ENCODE measurements at regions not wholly inside any gene's neighbourhood (a gene's known extent, or its start where the extent isn't known, plus 50 kb on each side); places are given as distances from the start of the nearest gene placed in this dataset.

DNA sequence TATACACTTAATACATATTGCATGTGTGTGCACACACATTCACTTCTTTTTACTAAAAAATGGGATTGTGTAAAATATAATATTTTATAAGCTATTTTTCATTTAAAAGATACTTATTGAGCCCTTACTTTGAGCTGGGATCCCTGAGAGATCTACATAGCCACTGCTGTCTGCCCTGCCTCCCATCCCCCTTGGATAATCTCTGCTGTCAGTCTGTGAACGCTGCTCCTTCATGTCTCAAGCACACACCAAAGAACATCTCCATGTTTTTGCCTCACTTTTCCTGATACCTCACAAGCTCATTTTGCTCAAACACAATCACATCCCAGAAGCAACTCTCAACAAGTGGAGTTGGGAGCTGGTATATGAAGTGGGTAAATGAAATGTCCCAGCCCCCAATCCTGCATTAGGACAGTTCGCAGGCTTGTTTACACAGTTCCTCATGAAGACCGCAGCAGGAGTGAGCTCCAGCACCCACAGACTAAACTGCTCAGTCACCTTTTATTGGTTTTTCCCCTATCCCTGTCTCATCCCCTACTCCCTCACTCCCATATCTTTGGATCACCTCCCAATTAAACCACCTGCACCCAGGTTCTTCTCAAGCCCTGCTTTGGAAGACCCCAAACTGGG lies 108.3 kb upstream of the FRY start:
- Histone ChIP-seq H3K4me3 (ENCODE audit: low read length) (no peak overlapping the region), H3K27ac (ENCODE audit: low read length) (no peak overlapping the region), H3K36me3 (ENCODE audit: control insufficient read depth, insufficient read depth, low read length) (no peaks in the 10 kb centered on the region), H3K4me1 (ENCODE audit: control insufficient read depth, insufficient read depth, low read length) (no peaks in the 10 kb centered on the region), H3K9me3 (replicated peaks; ENCODE audit: control insufficient read depth, low read depth, low read length) (no peaks in the 10 kb centered on the region), H3K27me3 (ENCODE audit: control insufficient read depth, insufficient read depth, low read length) (no peaks in the 10 kb centered on the region)
- 75% methylated on average over 2 of the region's 3 CpGs for WGBS (ENCODE audit: insufficient coverage)
- no peak for DNase-seq

DNA sequence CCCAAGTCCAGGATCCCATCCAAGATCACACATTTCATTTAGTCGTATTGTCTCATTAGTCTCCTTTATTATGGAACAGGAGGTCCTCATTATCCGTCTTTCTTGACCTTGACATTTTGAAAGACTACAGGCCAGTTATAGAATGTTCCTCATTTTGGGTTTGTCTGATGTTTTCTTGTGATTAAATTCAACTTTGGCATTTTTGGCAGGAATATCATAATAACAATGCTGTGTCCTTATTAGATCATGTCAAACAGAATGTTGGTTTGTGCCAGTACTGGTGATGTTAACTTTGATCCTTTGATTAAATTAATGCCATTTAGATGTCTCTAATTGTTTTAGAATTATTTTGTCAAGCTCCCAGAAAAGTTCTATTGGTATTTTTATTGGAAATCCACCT lies 106.5 kb upstream of the FRY start:
- Histone ChIP-seq H3K9me3 (replicated peaks; ENCODE audit: control insufficient read depth, low read depth, low read length) (no peaks in the 10 kb centered on the region), H3K27me3 (ENCODE audit: control insufficient read depth, insufficient read depth, low read length) (no peaks in the 10 kb centered on the region), H3K36me3 (ENCODE audit: control insufficient read depth, insufficient read depth, low read length) (no peaks in the 10 kb centered on the region), H3K4me1 (ENCODE audit: control insufficient read depth, insufficient read depth, low read length) (no peaks in the 10 kb centered on the region), H3K4me3 (ENCODE audit: low read length) (no peak overlapping the region), H3K27ac (ENCODE audit: low read length) (no peak overlapping the region)
- WGBS (ENCODE audit: insufficient coverage) = no CpG with 5 or more reads among the region's 2 CpGs
- DNase-seq = no peak

DNA sequence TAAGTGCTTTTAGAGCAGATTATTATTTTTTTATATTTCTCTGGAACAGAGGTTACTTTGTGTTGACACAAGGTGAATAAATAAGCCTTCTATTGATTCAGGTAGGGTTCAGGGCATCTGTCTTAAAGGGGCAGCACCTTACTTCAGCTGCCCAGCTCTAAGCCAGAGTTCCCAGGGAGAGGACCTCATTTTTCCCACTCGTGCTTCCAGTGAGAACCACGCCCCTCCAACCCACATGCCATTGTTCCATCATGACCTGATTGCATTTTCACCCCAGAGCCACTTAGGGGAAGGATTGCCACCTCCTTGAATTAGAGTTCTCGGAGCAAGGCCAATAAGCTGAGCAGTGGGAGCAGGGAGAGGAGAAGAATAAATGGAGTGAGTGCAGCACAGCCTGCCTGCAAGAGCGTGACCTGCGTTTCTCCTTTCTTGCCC lies 104.3 kb upstream of the FRY start:
- H3K4me3 ChIP-seq (ENCODE audit: low read length) = no peak overlapping the region
- H3K9me3 ChIP-seq (replicated peaks; ENCODE audit: control insufficient read depth, low read depth, low read length) = no peaks in the 10 kb centered on the region
- DNase-seq = no peak
- no peaks in the 10 kb centered on the region for H3K4me1 ChIP-seq (ENCODE audit: control insufficient read depth, insufficient read depth, low read length)
- H3K36me3 ChIP-seq (ENCODE audit: control insufficient read depth, insufficient read depth, low read length) = no peaks in the 10 kb centered on the region
- no peaks in the 10 kb centered on the region for H3K27me3 ChIP-seq (ENCODE audit: control insufficient read depth, insufficient read depth, low read length)
- 53% methylated on average over 3 of the region's 5 CpGs for WGBS (ENCODE audit: insufficient coverage)
- H3K27ac ChIP-seq (ENCODE audit: low read length) = no peak overlapping the region

DNA sequence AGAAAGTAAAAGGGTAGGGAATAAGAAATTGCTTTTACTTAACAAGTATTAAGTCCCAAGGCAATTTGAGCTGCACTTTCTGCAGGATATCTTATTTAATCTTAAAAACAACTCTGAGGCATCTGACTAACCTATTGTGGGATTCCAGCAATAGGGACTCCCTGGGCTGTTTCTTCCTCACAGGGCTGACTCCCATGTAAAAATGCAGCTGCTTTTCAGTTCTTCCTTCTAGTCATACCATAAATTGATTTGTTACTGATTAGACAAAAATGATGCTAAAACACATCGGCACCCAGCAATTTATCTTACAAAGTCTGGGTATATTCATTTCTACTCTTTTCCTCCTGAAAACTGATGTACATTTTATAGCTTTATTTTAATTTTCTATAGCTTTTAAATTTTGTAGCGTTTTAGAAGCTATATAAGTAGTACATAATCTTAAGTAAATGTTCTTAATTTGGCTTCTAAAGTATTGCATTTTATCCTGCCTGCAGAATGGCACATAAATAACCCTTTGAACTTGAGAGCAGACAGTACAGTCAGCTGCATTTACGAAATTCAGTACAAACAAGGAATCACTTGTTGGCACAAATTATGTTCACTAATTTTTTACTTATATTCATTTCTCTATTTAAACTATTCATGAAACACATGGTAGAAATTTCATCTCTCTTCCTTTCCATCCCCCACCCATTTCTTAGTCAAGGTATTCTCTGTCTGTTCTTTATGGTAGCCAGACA lies 102.4 kb upstream of the FRY start:
- Histone ChIP-seq H3K9me3 (replicated peaks; ENCODE audit: control insufficient read depth, low read depth, low read length) (no peaks in the 10 kb centered on the region), H3K27ac (ENCODE audit: low read length) (no peak overlapping the region), H3K4me3 (ENCODE audit: low read length) (no peak overlapping the region), H3K36me3 (ENCODE audit: control insufficient read depth, insufficient read depth, low read length) (no peaks in the 10 kb centered on the region), H3K4me1 (ENCODE audit: control insufficient read depth, insufficient read depth, low read length) (no peaks in the 10 kb centered on the region), H3K27me3 (ENCODE audit: control insufficient read depth, insufficient read depth, low read length) (no peaks in the 10 kb centered on the region)
- WGBS (ENCODE audit: insufficient coverage) = no CpG with 5 or more reads among the region's 3 CpGs
- no peak for DNase-seq

DNA sequence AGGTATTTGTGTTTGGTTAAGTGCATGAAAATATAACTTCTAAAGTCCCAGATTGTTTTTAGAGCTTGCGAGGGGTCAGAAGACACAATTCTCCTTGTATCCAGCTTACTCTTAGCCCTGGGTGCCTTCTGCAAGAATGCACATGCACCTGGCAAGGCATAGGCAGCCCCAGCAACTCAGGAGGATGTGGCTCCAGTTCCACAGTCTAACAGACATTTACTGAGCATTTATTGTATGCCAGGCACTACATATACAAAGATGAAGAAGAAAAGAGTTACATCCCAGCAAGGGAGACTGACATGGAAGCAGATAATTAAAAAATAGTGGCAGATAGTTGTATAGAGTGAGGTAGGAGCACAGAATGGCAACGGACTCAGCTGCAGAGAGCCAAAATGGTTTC lies 101.1 kb upstream of the FRY start:
- no peak overlapping the region for H3K27ac ChIP-seq (ENCODE audit: low read length)
- no peaks in the 10 kb centered on the region for H3K9me3 ChIP-seq (replicated peaks; ENCODE audit: control insufficient read depth, low read depth, low read length)
- H3K4me1 ChIP-seq (ENCODE audit: control insufficient read depth, insufficient read depth, low read length) = no peaks in the 10 kb centered on the region
- WGBS (ENCODE audit: insufficient coverage) = 44% methylated on average over 1 of the region's 2 CpGs
- H3K4me3 ChIP-seq (ENCODE audit: low read length) = no peak overlapping the region
- DNase-seq = no peak
- H3K36me3 ChIP-seq (ENCODE audit: control insufficient read depth, insufficient read depth, low read length) = no peaks in the 10 kb centered on the region
- H3K27me3 ChIP-seq (ENCODE audit: control insufficient read depth, insufficient read depth, low read length) = no peaks in the 10 kb centered on the region

DNA sequence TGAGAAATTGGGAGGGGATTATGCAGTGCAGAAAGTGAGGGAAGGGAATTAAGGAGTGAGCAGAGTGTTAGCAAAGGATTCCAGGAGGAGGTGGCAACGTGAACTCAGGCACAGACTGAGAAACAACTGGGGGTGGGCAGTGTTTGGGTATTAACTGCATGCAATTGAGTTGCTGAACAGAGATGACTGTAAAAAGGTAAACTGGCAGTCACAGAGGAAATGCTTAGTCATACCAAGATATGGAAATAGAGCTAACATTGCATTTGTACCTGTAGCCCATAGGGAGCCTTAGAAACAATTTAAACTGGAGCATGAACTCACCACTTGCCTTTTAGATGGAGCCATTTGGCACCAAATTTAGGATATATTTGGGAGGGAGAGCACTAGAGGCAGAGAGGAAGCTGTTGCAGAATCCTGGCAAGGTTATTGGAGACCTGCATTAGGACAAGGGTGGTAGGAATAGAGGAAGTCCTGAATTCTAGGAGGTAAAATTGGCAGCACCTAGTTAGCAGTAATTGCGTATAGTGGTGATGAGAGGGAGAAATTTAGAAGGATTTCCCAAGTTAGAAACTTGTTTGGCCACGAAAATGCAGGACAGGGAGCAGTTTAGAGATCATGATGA lies 100.6 kb upstream of the FRY start:
- no peaks in the 10 kb centered on the region for H3K9me3 ChIP-seq (replicated peaks; ENCODE audit: control insufficient read depth, low read depth, low read length)
- 56% methylated on average over 3 of the region's 3 CpGs for WGBS (ENCODE audit: insufficient coverage)
- no peaks in the 10 kb centered on the region for H3K36me3 ChIP-seq (ENCODE audit: control insufficient read depth, insufficient read depth, low read length)
- H3K27me3 ChIP-seq (ENCODE audit: control insufficient read depth, insufficient read depth, low read length) = no peaks in the 10 kb centered on the region
- H3K27ac ChIP-seq (ENCODE audit: low read length) = no peak overlapping the region
- no peak overlapping the region for H3K4me3 ChIP-seq (ENCODE audit: low read length)
- no peak for DNase-seq
- H3K4me1 ChIP-seq (ENCODE audit: control insufficient read depth, insufficient read depth, low read length) = no peaks in the 10 kb centered on the region

DNA sequence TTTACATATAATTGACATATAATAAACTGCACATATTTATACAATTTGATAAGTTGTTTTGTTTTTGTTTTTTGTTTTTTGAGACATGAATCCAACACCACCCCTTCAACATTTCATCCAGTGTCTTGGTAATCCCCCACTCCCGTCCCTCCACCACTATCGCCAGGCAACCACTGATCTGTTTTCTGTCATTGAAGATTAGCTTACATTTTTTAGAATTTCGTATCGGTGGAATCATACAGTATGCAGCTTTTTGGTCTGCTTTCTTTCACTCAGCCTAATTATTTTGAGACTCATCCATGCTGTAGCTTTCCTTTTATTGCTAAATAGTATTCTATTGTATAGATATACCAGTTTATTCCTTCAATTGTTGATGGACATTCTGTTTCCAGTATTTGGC lies 94.1 kb upstream of the FRY start:
- no peak for DNase-seq
- H3K27ac ChIP-seq (ENCODE audit: low read length) = no peak overlapping the region
- 67% methylated on average over 2 of the region's 4 CpGs for WGBS (ENCODE audit: insufficient coverage)
- H3K4me1 ChIP-seq (ENCODE audit: control insufficient read depth, insufficient read depth, low read length) = no peaks in the 10 kb centered on the region
- no peaks in the 10 kb centered on the region for H3K36me3 ChIP-seq (ENCODE audit: control insufficient read depth, insufficient read depth, low read length)
- no peaks in the 10 kb centered on the region for H3K27me3 ChIP-seq (ENCODE audit: control insufficient read depth, insufficient read depth, low read length)
- H3K9me3 ChIP-seq (replicated peaks; ENCODE audit: control insufficient read depth, low read depth, low read length) = no peaks in the 10 kb centered on the region
- no peak overlapping the region for H3K4me3 ChIP-seq (ENCODE audit: low read length)

DNA sequence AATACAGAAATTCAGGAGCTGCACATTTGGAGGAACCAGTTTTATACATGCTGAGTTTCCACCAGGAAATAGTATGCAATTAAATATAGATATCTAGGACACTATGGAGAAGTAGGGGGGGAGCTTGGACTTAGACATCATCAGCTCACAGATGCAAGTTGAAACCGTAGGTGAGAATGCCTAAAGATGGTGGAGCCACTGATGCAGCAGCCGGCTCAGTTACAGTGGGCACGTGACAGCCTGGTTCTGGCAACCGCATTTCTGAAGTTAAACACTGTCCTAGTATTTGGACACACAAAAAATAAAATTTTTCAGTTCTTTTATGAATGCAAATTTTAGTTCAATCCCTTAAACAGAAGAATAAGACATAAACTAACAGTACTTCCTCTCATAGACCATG lies 91.5 kb upstream of the FRY start:
- Histone ChIP-seq H3K4me3 (ENCODE audit: low read length) (no peak overlapping the region), H3K27me3 (ENCODE audit: control insufficient read depth, insufficient read depth, low read length) (no peaks in the 10 kb centered on the region), H3K27ac (ENCODE audit: low read length) (no peak overlapping the region), H3K4me1 (ENCODE audit: control insufficient read depth, insufficient read depth, low read length) (peaks cover 4% of the 10 kb centered on the region), H3K36me3 (ENCODE audit: control insufficient read depth, insufficient read depth, low read length) (no peaks in the 10 kb centered on the region), H3K9me3 (replicated peaks; ENCODE audit: control insufficient read depth, low read depth, low read length) (no peaks in the 10 kb centered on the region)
- no peak for DNase-seq
- no CpG with 5 or more reads among the region's 4 CpGs for WGBS (ENCODE audit: insufficient coverage)

DNA sequence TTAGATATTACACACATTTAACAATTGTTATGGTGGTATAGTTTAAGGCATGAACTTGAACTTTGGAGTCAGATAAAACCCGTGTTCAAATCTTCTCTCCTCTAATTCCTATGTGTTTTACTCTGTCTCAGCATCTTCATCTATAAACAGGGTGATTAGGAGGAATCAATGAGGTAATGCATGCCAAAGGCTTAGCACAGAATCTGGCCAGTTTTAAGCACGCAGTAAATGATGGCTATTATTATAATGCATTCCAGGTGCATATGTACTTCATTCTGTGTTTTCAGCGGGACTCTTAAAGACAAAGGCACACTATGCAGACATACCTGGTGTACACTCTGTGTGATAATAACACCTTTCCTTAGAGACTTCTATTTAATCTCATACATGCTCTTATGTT lies 88.0 kb upstream of the FRY start:
- peak; percentile 48 for DNase-seq
- Histone ChIP-seq H3K36me3 (ENCODE audit: control insufficient read depth, insufficient read depth, low read length) (no peaks in the 10 kb centered on the region), H3K4me3 (ENCODE audit: low read length) (no peak overlapping the region), H3K27me3 (ENCODE audit: control insufficient read depth, insufficient read depth, low read length) (no peaks in the 10 kb centered on the region), H3K9me3 (replicated peaks; ENCODE audit: control insufficient read depth, low read depth, low read length) (no peaks in the 10 kb centered on the region), H3K4me1 (ENCODE audit: control insufficient read depth, insufficient read depth, low read length) (peaks cover 14% of the 10 kb centered on the region), H3K27ac (ENCODE audit: low read length) (no peak overlapping the region)
- no CpG with 5 or more reads among the region's 3 CpGs for WGBS (ENCODE audit: insufficient coverage)

DNA sequence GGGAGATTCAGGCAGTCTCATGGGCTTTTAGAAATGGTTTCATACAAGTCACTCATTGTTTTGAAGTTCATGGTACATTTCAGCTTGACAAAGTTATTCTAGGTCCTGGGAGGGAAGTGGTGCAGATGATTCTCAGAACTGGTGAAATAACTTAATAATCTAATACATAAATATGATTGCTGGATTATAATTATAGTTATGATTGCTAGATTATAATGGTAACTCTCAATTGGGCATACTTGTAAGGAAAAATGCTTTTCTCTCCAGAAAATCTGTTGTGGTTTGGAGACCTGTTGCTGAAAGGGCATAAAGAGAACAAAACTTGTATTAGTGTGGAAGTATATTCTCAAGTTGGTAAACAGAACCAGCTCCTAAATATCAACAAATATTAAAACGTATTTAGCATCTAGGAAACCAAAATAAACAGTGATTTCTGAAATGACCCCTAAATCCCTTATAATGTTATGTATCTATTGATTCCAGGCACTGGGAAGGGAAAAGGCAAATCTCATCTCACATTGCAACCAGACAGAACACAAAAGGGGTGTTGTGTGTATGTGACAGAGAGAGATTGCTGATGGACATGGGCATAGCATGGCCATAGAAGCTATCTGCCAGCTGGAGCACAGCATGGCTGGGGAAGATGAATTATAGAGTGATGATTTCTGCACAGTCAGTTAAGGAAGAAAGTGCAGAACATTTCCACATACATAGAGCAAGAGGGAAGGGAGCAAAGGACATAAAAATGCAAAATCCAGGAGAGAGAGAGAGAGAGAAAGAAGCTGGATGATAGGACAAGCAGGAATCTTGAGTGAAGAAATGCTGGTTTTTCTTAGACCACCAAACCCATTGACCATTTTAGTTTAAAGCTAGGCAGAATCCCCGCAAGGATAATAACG lies 87.1 kb upstream of the FRY start:
- no CpG with 5 or more reads among the region's 3 CpGs for WGBS (ENCODE audit: insufficient coverage)
- Histone ChIP-seq H3K4me3 (ENCODE audit: low read length) (no peak overlapping the region), H3K4me1 (ENCODE audit: control insufficient read depth, insufficient read depth, low read length) (peaks cover 14% of the 10 kb centered on the region), H3K36me3 (ENCODE audit: control insufficient read depth, insufficient read depth, low read length) (no peaks in the 10 kb centered on the region), H3K9me3 (replicated peaks; ENCODE audit: control insufficient read depth, low read depth, low read length) (no peaks in the 10 kb centered on the region), H3K27me3 (ENCODE audit: control insufficient read depth, insufficient read depth, low read length) (no peaks in the 10 kb centered on the region), H3K27ac (ENCODE audit: low read length) (peak overlapping the region; percentile 58)
- no peak for DNase-seq
